ENCODE measurements at regions not wholly inside any gene's neighbourhood (a gene's known extent, or its start where the extent isn't known, plus 50 kb on each side); places are given as distances from the start of the nearest gene placed in this dataset.

GRCh38 chr7:9264395-9264794, 831.0 kb downstream of the NXPH1 start:
- ATAC-seq = no peak
- H3K9me3 ChIP-seq (ENCODE audit: control insufficient read depth in 2 of 3, low read length in 3 of 3) = peaks cover 0 to 4% (median 0%) of the 10 kb centered on the region in 3 experiments
- H3K36me3 Mint-ChIP-seq = peaks cover 0 to 3% (median 0%) of the 10 kb centered on the region in 5 donors
- H3K27me3 ChIP-seq (ENCODE audit: control insufficient read depth in 2 of 2, insufficient read depth in 2 of 2, low read length in 2 of 2) = no peaks in the 10 kb centered on the region
- H3K27ac Mint-ChIP-seq = no peak overlapping the region
- no peaks in the 10 kb centered on the region for H3K4me1 ChIP-seq (ENCODE audit: control insufficient read depth in 2 of 2, insufficient read depth in 2 of 2, low read length in 2 of 2)
- H3K27me3 Mint-ChIP-seq = no peaks in the 10 kb centered on the region
- H3K4me1 Mint-ChIP-seq = no peaks in the 10 kb centered on the region
- no peak overlapping the region for H3K4me3 Mint-ChIP-seq
- H3K27ac ChIP-seq (ENCODE audit: low read depth, low read length) = no peak overlapping the region
- H3K36me3 ChIP-seq (ENCODE audit: control insufficient read depth in 2 of 3, insufficient read depth in 3 of 3, low read length in 3 of 3) = no peaks in the 10 kb centered on the region
- H3K9me3 Mint-ChIP-seq = peaks cover 2 to 25% (median 9%) of the 10 kb centered on the region in 11 donors
- POLR2A ChIA-PET = no interaction called here
- CTCF ChIA-PET = no interaction called here
- H3K4me3 ChIP-seq (ENCODE audit: low read length) = no peak overlapping the region
- intact Hi-C loops (cut with micrococcal nuclease) = loop anchor here in 1 of 2 donors (10.0 kb wide), 1 partner anchor 60 kb away; no protein-coding TSS in a partner anchor
- DNase-seq = no peak

- H3K4me3 ChIP-seq (ENCODE audit: low read length) = no peak overlapping the region
- ATAC-seq (no peak), DNase-seq (no peak)
- H3K4me3 Mint-ChIP-seq = no peak overlapping the region
- H3K4me1 Mint-ChIP-seq = no peaks in the 10 kb centered on the region
- no peaks in the 10 kb centered on the region for H3K27me3 ChIP-seq (ENCODE audit: control insufficient read depth in 2 of 2, insufficient read depth in 2 of 2, low read length in 2 of 2)
- no peak overlapping the region for H3K27ac Mint-ChIP-seq
- intact Hi-C loops (cut with micrococcal nuclease) = no loop called here
- no peaks in the 10 kb centered on the region for H3K36me3 Mint-ChIP-seq
- H3K27ac ChIP-seq (ENCODE audit: low read depth, low read length) = no peak overlapping the region
- CTCF ChIA-PET = no interaction called here
- POLR2A ChIA-PET = no interaction called here
- H3K9me3 Mint-ChIP-seq = peaks cover 0 to 23% (median 4%) of the 10 kb centered on the region in 11 donors
- no peaks in the 10 kb centered on the region for H3K9me3 ChIP-seq (ENCODE audit: control insufficient read depth in 2 of 3, low read length in 3 of 3)
- no peaks in the 10 kb centered on the region for H3K36me3 ChIP-seq (ENCODE audit: control insufficient read depth in 2 of 3, insufficient read depth in 3 of 3, low read length in 3 of 3)
- H3K27me3 Mint-ChIP-seq = no peaks in the 10 kb centered on the region
- no peaks in the 10 kb centered on the region for H3K4me1 ChIP-seq (ENCODE audit: control insufficient read depth in 2 of 2, insufficient read depth in 2 of 2, low read length in 2 of 2)
Observed at GRCh38 chr7:9280088-9280487, 846.7 kb downstream of the NXPH1 start.

GRCh38 chr7:9283246-9283645, 849.8 kb downstream of the NXPH1 start:
- ChIA-PET CTCF (no interaction called here), POLR2A (no interaction called here)
- no peak overlapping the region for H3K4me3 ChIP-seq (ENCODE audit: low read length)
- intact Hi-C loops (cut with micrococcal nuclease) = no loop called here
- no peaks in the 10 kb centered on the region for H3K36me3 ChIP-seq (ENCODE audit: control insufficient read depth in 2 of 3, insufficient read depth in 3 of 3, low read length in 3 of 3)
- no peak overlapping the region for H3K27ac Mint-ChIP-seq
- H3K4me1 Mint-ChIP-seq = no peaks in the 10 kb centered on the region
- DNase-seq = no peak
- H3K27ac ChIP-seq (ENCODE audit: low read depth, low read length) = no peak overlapping the region
- no peak for ATAC-seq
- no peaks in the 10 kb centered on the region for H3K9me3 ChIP-seq (ENCODE audit: control insufficient read depth in 2 of 3, low read length in 3 of 3)
- H3K4me3 Mint-ChIP-seq = no peak overlapping the region
- peaks cover 0 to 18% (median 5%) of the 10 kb centered on the region in 11 donors for H3K9me3 Mint-ChIP-seq
- no peaks in the 10 kb centered on the region for H3K36me3 Mint-ChIP-seq
- H3K4me1 ChIP-seq (ENCODE audit: control insufficient read depth in 2 of 2, insufficient read depth in 2 of 2, low read length in 2 of 2) = no peaks in the 10 kb centered on the region
- H3K27me3 ChIP-seq (ENCODE audit: control insufficient read depth in 2 of 2, insufficient read depth in 2 of 2, low read length in 2 of 2) = no peaks in the 10 kb centered on the region
- H3K27me3 Mint-ChIP-seq = no peaks in the 10 kb centered on the region

GRCh38 chr7:9302436-9302835, 869.0 kb downstream of the NXPH1 start:
- no peaks in the 10 kb centered on the region for H3K27me3 Mint-ChIP-seq
- no peaks in the 10 kb centered on the region for H3K27me3 ChIP-seq (ENCODE audit: control insufficient read depth in 2 of 2, insufficient read depth in 2 of 2, low read length in 2 of 2)
- H3K36me3 Mint-ChIP-seq = no peaks in the 10 kb centered on the region
- DNase-seq (no peak), ATAC-seq (no peak)
- H3K4me3 ChIP-seq (ENCODE audit: low read length) = no peak overlapping the region
- no peaks in the 10 kb centered on the region for H3K9me3 ChIP-seq (ENCODE audit: control insufficient read depth in 2 of 3, low read length in 3 of 3)
- H3K27ac Mint-ChIP-seq = no peak overlapping the region
- H3K4me1 Mint-ChIP-seq = no peaks in the 10 kb centered on the region
- no peaks in the 10 kb centered on the region for H3K36me3 ChIP-seq (ENCODE audit: control insufficient read depth in 2 of 3, insufficient read depth in 3 of 3, low read length in 3 of 3)
- POLR2A ChIA-PET = no interaction called here
- CTCF ChIA-PET = no interaction called here
- intact Hi-C loops (cut with micrococcal nuclease) = no loop called here
- H3K27ac ChIP-seq (ENCODE audit: low read depth, low read length) = no peak overlapping the region
- no peak overlapping the region for H3K4me3 Mint-ChIP-seq
- peaks cover 0 to 15% (median 2%) of the 10 kb centered on the region in 11 donors for H3K9me3 Mint-ChIP-seq
- H3K4me1 ChIP-seq (ENCODE audit: control insufficient read depth in 2 of 2, insufficient read depth in 2 of 2, low read length in 2 of 2) = no peaks in the 10 kb centered on the region

- no peaks in the 10 kb centered on the region for H3K4me1 ChIP-seq (ENCODE audit: control insufficient read depth in 2 of 2, insufficient read depth in 2 of 2, low read length in 2 of 2)
- H3K9me3 ChIP-seq (ENCODE audit: control insufficient read depth in 2 of 3, low read length in 3 of 3) = no peaks in the 10 kb centered on the region
- no peaks in the 10 kb centered on the region for H3K4me1 Mint-ChIP-seq
- ATAC-seq (no peak), DNase-seq (no peak)
- H3K36me3 Mint-ChIP-seq = no peaks in the 10 kb centered on the region
- ChIA-PET POLR2A (no interaction called here), CTCF (no interaction called here)
- H3K9me3 Mint-ChIP-seq = peaks cover 0 to 6% (median 2%) of the 10 kb centered on the region in 11 donors
- H3K27me3 Mint-ChIP-seq = no peaks in the 10 kb centered on the region
- H3K4me3 ChIP-seq (ENCODE audit: low read length) = no peak overlapping the region
- H3K36me3 ChIP-seq (ENCODE audit: control insufficient read depth in 2 of 3, insufficient read depth in 3 of 3, low read length in 3 of 3) = no peaks in the 10 kb centered on the region
- no peak overlapping the region for H3K4me3 Mint-ChIP-seq
- no peak overlapping the region for H3K27ac ChIP-seq (ENCODE audit: low read depth, low read length)
- intact Hi-C loops (cut with micrococcal nuclease) = no loop called here
- H3K27ac Mint-ChIP-seq = no peak overlapping the region
- H3K27me3 ChIP-seq (ENCODE audit: control insufficient read depth in 2 of 2, insufficient read depth in 2 of 2, low read length in 2 of 2) = no peaks in the 10 kb centered on the region
Observed at GRCh38 chr7:9307131-9307530, 873.7 kb downstream of the NXPH1 start.

GRCh38 chr7:9324513-9324912, 891.1 kb downstream of the NXPH1 start:
- H3K4me3 ChIP-seq (ENCODE audit: low read length) = no peak overlapping the region
- ChIA-PET POLR2A (no interaction called here), CTCF (no interaction called here)
- no peaks in the 10 kb centered on the region for H3K36me3 ChIP-seq (ENCODE audit: control insufficient read depth in 2 of 3, insufficient read depth in 3 of 3, low read length in 3 of 3)
- no peaks in the 10 kb centered on the region for H3K9me3 ChIP-seq (ENCODE audit: control insufficient read depth in 2 of 3, low read length in 3 of 3)
- no peak for ATAC-seq
- Mint-ChIP-seq H3K27me3 (no peaks in the 10 kb centered on the region), H3K36me3 (no peaks in the 10 kb centered on the region), H3K27ac (no peak overlapping the region), H3K4me1 (no peaks in the 10 kb centered on the region), H3K9me3 (peaks cover 2 to 17% (median 6%) of the 10 kb centered on the region in 11 donors), H3K4me3 (no peak overlapping the region)
- no peaks in the 10 kb centered on the region for H3K4me1 ChIP-seq (ENCODE audit: control insufficient read depth in 2 of 2, insufficient read depth in 2 of 2, low read length in 2 of 2)
- no peak overlapping the region for H3K27ac ChIP-seq (ENCODE audit: low read depth, low read length)
- no peak for DNase-seq
- no peaks in the 10 kb centered on the region for H3K27me3 ChIP-seq (ENCODE audit: control insufficient read depth in 2 of 2, insufficient read depth in 2 of 2, low read length in 2 of 2)
- intact Hi-C loops (cut with micrococcal nuclease) = no loop called here

- Mint-ChIP-seq H3K27me3 (no peaks in the 10 kb centered on the region), H3K4me3 (no peak overlapping the region), H3K27ac (no peak overlapping the region), H3K4me1 (no peaks in the 10 kb centered on the region), H3K9me3 (peaks cover 0 to 21% (median 4%) of the 10 kb centered on the region in 11 donors), H3K36me3 (no peaks in the 10 kb centered on the region)
- no peaks in the 10 kb centered on the region for H3K4me1 ChIP-seq (ENCODE audit: control insufficient read depth in 2 of 2, insufficient read depth in 2 of 2, low read length in 2 of 2)
- ATAC-seq (no peak), DNase-seq (no peak)
- intact Hi-C loops (cut with micrococcal nuclease) = no loop called here
- H3K4me3 ChIP-seq (ENCODE audit: low read length) = no peak overlapping the region
- no peaks in the 10 kb centered on the region for H3K27me3 ChIP-seq (ENCODE audit: control insufficient read depth in 2 of 2, insufficient read depth in 2 of 2, low read length in 2 of 2)
- H3K27ac ChIP-seq (ENCODE audit: low read depth, low read length) = no peak overlapping the region
- ChIA-PET CTCF (no interaction called here), POLR2A (no interaction called here)
- no peaks in the 10 kb centered on the region for H3K36me3 ChIP-seq (ENCODE audit: control insufficient read depth in 2 of 3, insufficient read depth in 3 of 3, low read length in 3 of 3)
- no peaks in the 10 kb centered on the region for H3K9me3 ChIP-seq (ENCODE audit: control insufficient read depth in 2 of 3, low read length in 3 of 3)
Observed at GRCh38 chr7:9328296-9328695, 894.9 kb downstream of the NXPH1 start.

Data from naive thymus-derived CD4-positive, alpha-beta T cell (primary cell).